Activated CD8-positive, alpha-beta T cell treated with anti-CD3 and anti-CD28 coated beads for 36 hours (primary cell): ENCODE measurements at regions not wholly inside any gene's neighbourhood (a gene's known extent, or its start where the extent isn't known, plus 50 kb on each side); places are given as distances from the start of the nearest gene placed in this dataset.

Experiments
- ATAC-seq: fragments of 200-7000 bp; cut with Tn5 transposase; one replicate; pipeline ENCODE4 v1.10.0; 2021; ENCODE audit warnings: mild to moderate bottlenecking, moderate library complexity
- CTCF ChIA-PET: fragments of 350-600 bp; sonication (Branson Sonifier 250); formaldehyde crosslinking; loops from one replicate; lab custom pipeline; 2021; ENCODE audit warnings: antibody characterized with exemption; lab: Charles Lee
- POLR2A ChIA-PET: fragments of 350-600 bp; sonication (Branson Sonifier 250); formaldehyde crosslinking; loops from one replicate; lab custom pipeline; 2021; ENCODE audit warnings: antibody characterized with exemption; lab: Charles Lee
- DNase-seq: peaks from one replicate; pipeline ENCODE4 v3.0.0-alpha.2; 2020
- H3K27ac Mint-ChIP-seq: one replicate; pipeline ENCODE4 v1.8.0; 2021; ENCODE audit warnings: mild to moderate bottlenecking, mixed read lengths
- H3K27me3 Mint-ChIP-seq: one replicate; pipeline ENCODE4 v1.8.0; 2021; ENCODE audit warnings: mixed read lengths
- H3K36me3 Mint-ChIP-seq: one replicate; pipeline ENCODE4 v1.8.0; 2021; ENCODE audit warnings: low read depth, mixed read lengths
- H3K4me1 Mint-ChIP-seq: one replicate; pipeline ENCODE4 v1.8.0; 2021; ENCODE audit warnings: low read depth, mixed read lengths
- H3K4me3 Mint-ChIP-seq: one replicate; pipeline ENCODE4 v1.8.0; 2021; ENCODE audit warnings: mild to moderate bottlenecking, moderate library complexity, mixed read lengths
- H3K9me3 Mint-ChIP-seq: one replicate; pipeline ENCODE4 v1.8.0; 2021; ENCODE audit warnings: mixed read lengths
- intact Hi-C: fragments of 100-400 bp; cut with micrococcal nuclease; formaldehyde crosslinking; loops from one replicate; pipeline ENCODE4 v1.10.0; 2022
- TF ChIP-seq, protein P1 (sequence below): fragments of 200-600 bp; IDR thresholded peaks from one replicate; pipeline ENCODE4 v1.8.0; 2022; ENCODE audit warnings: antibody characterized with exemption, mild to moderate bottlenecking

DNA sequence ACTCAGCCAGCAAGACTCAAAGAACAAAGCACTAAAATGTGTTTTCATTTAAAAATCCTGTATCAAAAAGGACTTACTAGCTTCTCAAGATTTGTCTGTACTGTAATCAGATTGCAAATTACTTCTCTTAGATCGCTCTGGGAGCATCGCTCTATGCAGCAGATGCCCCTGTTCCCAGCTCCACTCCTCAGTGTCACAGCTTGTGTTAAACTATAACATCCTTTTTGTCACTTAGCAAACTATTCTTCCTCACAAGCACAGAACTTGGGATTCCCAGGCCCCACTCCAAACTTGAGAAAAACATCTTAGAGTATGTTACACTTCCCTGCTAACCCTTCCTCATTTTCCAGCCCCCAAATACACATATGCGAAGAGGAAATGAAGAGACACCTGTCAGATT is 85.1 kb upstream of the CHRM3 start:
- no peaks in the 10 kb centered on the region for H3K36me3 Mint-ChIP-seq
- H3K27ac Mint-ChIP-seq, result no peak overlapping the region
- DNase-seq (no peak), ATAC-seq (no peak)
- ChIA-PET CTCF (no interaction called here), POLR2A (no interaction called here)
- H3K4me1 Mint-ChIP-seq, result no peaks in the 10 kb centered on the region
- H3K4me3 Mint-ChIP-seq, result no peak overlapping the region
- TF ChIP-seq, protein P1, sequence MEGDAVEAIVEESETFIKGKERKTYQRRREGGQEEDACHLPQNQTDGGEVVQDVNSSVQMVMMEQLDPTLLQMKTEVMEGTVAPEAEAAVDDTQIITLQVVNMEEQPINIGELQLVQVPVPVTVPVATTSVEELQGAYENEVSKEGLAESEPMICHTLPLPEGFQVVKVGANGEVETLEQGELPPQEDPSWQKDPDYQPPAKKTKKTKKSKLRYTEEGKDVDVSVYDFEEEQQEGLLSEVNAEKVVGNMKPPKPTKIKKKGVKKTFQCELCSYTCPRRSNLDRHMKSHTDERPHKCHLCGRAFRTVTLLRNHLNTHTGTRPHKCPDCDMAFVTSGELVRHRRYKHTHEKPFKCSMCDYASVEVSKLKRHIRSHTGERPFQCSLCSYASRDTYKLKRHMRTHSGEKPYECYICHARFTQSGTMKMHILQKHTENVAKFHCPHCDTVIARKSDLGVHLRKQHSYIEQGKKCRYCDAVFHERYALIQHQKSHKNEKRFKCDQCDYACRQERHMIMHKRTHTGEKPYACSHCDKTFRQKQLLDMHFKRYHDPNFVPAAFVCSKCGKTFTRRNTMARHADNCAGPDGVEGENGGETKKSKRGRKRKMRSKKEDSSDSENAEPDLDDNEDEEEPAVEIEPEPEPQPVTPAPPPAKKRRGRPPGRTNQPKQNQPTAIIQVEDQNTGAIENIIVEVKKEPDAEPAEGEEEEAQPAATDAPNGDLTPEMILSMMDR, result no peak
- no peaks in the 10 kb centered on the region for H3K9me3 Mint-ChIP-seq
- intact Hi-C loops, result no loop called here
- peaks cover 4% of the 10 kb centered on the region for H3K27me3 Mint-ChIP-seq

DNA sequence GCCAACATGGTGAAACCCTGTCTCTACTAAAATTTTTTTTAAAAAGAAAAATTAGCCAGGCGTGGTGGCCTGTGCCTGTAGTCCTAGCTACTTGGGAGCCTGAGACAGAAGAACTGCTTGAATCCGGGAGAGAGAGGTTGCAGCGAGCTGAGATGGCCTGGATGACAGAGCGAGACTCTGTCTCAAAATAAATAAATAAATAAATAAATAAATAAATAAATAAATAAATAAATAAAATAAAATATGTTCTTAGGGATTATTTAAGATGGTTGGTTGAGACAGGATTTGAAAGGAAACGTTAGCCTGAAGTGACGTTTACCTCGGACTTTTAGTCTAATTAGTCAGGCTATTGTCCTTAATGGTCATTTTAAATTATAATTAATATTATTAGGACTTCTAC is 88.5 kb upstream of the CHRM3 start:
- intact Hi-C loops, result no loop called here
- DNase-seq, result no peak
- Mint-ChIP-seq H3K36me3 (no peaks in the 10 kb centered on the region), H3K4me1 (no peaks in the 10 kb centered on the region), H3K9me3 (no peaks in the 10 kb centered on the region), H3K4me3 (no peak overlapping the region), H3K27me3 (peaks cover 4% of the 10 kb centered on the region), H3K27ac (no peak overlapping the region)
- no peak for ATAC-seq
- POLR2A ChIA-PET, result no interaction called here
- CTCF ChIA-PET, result no interaction called here
- TF ChIP-seq, protein P1, result no peak

DNA sequence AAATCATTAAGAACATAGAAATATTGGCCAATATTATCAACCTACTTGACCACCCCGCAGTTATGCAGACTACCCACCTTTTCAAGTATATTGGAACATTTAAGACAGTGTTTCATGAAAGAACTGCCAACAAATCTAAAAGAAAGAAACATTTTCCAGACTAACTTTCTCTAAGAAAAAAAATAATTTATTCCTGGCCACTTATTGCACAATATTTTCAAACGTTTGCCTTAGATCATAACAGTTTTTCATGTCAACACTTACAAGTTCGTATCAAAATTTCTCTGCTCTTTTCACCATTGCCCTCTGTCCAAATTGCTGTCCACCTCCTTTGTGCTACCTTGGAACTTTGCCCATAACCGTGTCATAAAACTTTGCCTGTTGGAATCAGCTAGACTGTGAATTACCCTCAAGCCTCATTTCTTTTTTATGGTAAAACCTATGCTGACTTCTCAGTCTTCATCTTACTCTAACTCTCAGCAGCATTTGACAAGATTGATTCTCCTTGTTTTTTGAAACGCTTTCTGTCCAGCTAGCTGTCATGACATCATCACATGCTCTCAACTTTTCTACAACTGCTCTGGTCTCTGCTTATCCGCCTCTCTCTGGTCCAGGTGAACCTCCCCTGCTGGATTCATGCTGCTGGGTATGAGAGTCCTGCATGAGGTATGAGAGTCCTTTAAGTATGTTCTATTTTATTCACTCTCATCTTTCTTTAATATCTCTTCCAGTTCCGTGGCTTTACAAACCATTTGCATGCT is 92.8 kb upstream of the CHRM3 start:
- H3K4me1 Mint-ChIP-seq, result no peaks in the 10 kb centered on the region
- H3K27me3 Mint-ChIP-seq, result peaks cover 2% of the 10 kb centered on the region
- no peaks in the 10 kb centered on the region for H3K9me3 Mint-ChIP-seq
- CTCF ChIA-PET, result interaction anchor here (0.7 to 1.5 kb wide), 2 partner anchors 10 to 140 kb away, joined by 3 read pairs; no protein-coding TSS in a partner anchor
- intact Hi-C loops, result no loop called here
- DNase-seq, result no peak
- H3K4me3 Mint-ChIP-seq, result no peak overlapping the region
- POLR2A ChIA-PET, result no interaction called here
- no peaks in the 10 kb centered on the region for H3K36me3 Mint-ChIP-seq
- ATAC-seq, result no peak
- TF ChIP-seq, protein P1, result no peak
- no peak overlapping the region for H3K27ac Mint-ChIP-seq

DNA sequence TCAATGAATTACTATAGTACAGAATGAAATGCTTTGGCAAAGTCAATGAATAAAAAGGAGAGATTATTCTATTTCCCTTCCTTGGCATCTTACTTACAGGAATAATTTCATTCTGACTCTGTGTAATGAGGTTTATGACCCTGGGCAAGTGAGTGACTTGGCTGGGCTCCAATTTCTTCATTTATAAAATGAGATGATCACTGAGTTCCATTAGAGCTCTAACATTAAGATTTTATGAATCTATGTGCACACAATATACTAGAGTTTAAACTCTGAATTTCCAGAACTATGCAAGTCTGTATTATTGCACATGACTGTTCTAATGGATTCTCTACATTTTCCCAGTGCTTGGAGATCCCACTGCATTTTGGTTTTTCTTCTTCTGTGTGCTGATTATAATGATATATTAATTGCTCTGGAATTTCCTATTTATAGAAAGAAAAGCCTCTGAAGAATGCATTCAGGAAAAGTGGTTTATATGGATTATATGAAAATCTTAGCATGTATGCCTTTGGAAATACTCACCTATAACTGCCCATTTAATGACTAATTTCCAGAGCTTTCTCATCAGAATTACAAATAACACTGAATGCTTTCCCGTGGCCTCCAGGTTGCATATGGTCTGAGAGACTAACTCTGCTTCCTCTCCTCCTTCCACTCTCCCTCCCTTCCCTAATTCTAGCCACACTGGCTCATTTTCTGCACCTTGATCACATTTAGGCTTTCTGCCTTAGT is 97.4 kb upstream of the CHRM3 start:
- ChIA-PET CTCF (no interaction called here), POLR2A (no interaction called here)
- DNase-seq (no peak), ATAC-seq (no peak)
- TF ChIP-seq, protein P1, result no peak
- H3K36me3 Mint-ChIP-seq, result no peaks in the 10 kb centered on the region
- H3K27me3 Mint-ChIP-seq, result no peaks in the 10 kb centered on the region
- intact Hi-C loops, result no loop called here
- H3K4me1 Mint-ChIP-seq, result no peaks in the 10 kb centered on the region
- H3K4me3 Mint-ChIP-seq, result no peak overlapping the region
- H3K9me3 Mint-ChIP-seq, result no peaks in the 10 kb centered on the region
- H3K27ac Mint-ChIP-seq, result no peak overlapping the region

DNA sequence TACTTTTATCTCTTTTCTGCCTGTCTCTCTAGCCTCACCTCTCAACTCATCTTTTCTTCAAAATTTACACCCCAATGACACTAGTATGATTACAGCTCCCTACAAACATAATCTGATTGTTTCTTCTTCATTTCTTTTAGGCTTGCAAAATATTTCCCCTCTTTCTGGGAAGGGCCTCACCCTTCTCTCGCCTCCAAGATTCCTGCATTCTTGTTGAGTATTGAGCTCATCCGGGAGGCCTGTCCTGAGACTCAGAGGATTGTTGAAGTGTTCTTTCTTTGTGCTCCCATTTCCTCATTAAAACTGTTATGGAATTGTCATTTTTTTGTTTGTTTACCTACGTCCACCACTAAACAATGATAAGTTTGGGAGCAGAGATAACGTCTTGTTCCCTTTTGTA is 99.1 kb upstream of the CHRM3 start:
- no peaks in the 10 kb centered on the region for H3K36me3 Mint-ChIP-seq
- TF ChIP-seq, protein P1, result no peak
- DNase-seq (no peak), ATAC-seq (no peak)
- no peak overlapping the region for H3K27ac Mint-ChIP-seq
- POLR2A ChIA-PET, result no interaction called here
- H3K9me3 Mint-ChIP-seq, result no peaks in the 10 kb centered on the region
- no peaks in the 10 kb centered on the region for H3K4me1 Mint-ChIP-seq
- CTCF ChIA-PET, result no interaction called here
- intact Hi-C loops, result no loop called here
- H3K27me3 Mint-ChIP-seq, result no peaks in the 10 kb centered on the region
- H3K4me3 Mint-ChIP-seq, result no peak overlapping the region
